ENCODE measurements at regions not wholly inside any gene's neighbourhood (a gene's known extent, or its start where the extent isn't known, plus 50 kb on each side); places are given as distances from the start of the nearest gene placed in this dataset.
"Not testable (repeated sequence)": the region's sequence is repeated elsewhere in the genome, so short reads cannot be mapped to it uniquely, and the experiment has no call there.

GRCh38 chr4:4666693-4667621 is 125.1 kb upstream of the STX18 start:
- peak; percentile 82 for DNase-seq (ENCODE audit: low spot score)

- no peak for DNase-seq (ENCODE audit: low spot score)
These were observed 124.3 kb upstream of the STX18 start for GRCh38 chr4:4666187-4666586.

- DNase-seq (ENCODE audit: low spot score), result no peak
These were observed 122.4 kb upstream of the STX18 start for GRCh38 chr4:4664234-4664633.

GRCh38 chr4:4663028-4663427 is 121.2 kb upstream of the STX18 start:
- DNase-seq (ENCODE audit: low spot score), result no peak

- DNase-seq (ENCODE audit: low spot score), result no peak
These were observed 120.4 kb upstream of the STX18 start for GRCh38 chr4:4662230-4662629.

- DNase-seq (ENCODE audit: low spot score), result peak; percentile 92
These were observed 118.2 kb upstream of the STX18 start for GRCh38 chr4:4659871-4660651.

GRCh38 chr4:4658052-4658451 is 116.2 kb upstream of the STX18 start:
- DNase-seq (ENCODE audit: low spot score), result no peak

- DNase-seq (ENCODE audit: low spot score), result no peak
These were observed 115.1 kb upstream of the STX18 start for GRCh38 chr4:4656977-4657376.

GRCh38 chr4:4655901-4656300 is 114.1 kb upstream of the STX18 start:
- no peak for DNase-seq (ENCODE audit: low spot score)

- DNase-seq (ENCODE audit: low spot score), result no peak
These were observed 113.2 kb upstream of the STX18 start for GRCh38 chr4:4655011-4655410.

GRCh38 chr4:4651811-4652755 is 110.2 kb upstream of the STX18 start:
- DNase-seq (ENCODE audit: low spot score), result no peak

- DNase-seq (ENCODE audit: low spot score), result no peak
These were observed 105.2 kb upstream of the STX18 start for GRCh38 chr4:4647041-4647440.

GRCh38 chr4:4645743-4646142 is 103.9 kb upstream of the STX18 start:
- DNase-seq (ENCODE audit: low spot score), result no peak

- DNase-seq (ENCODE audit: low spot score), result not testable (repeated sequence)
These were observed 102.4 kb upstream of the STX18 start for GRCh38 chr4:4644277-4644676.

- not testable (repeated sequence) for DNase-seq (ENCODE audit: low spot score)
These were observed 101.9 kb upstream of the STX18 start for GRCh38 chr4:4643743-4644142.

- no peak for DNase-seq (ENCODE audit: low spot score)
These were observed 101.5 kb upstream of the STX18 start for GRCh38 chr4:4643306-4643705.

GRCh38 chr4:4642496-4643000 is 100.7 kb upstream of the STX18 start:
- no peak for DNase-seq (ENCODE audit: low spot score)

GRCh38 chr4:4641661-4642495 is 100.0 kb upstream of the STX18 start:
- no peak for DNase-seq (ENCODE audit: low spot score)

GRCh38 chr4:4641254-4641653 is 99.4 kb upstream of the STX18 start:
- DNase-seq (ENCODE audit: low spot score), result no peak

- no peak for DNase-seq (ENCODE audit: low spot score)
These were observed 98.8 kb upstream of the STX18 start for GRCh38 chr4:4640692-4641091.

- no peak for DNase-seq (ENCODE audit: low spot score)
These were observed 97.5 kb upstream of the STX18 start for GRCh38 chr4:4639370-4639769.
